Fibroblast of lung (primary cell): ENCODE measurements at regions not wholly inside any gene's neighbourhood (a gene's known extent, or its start where the extent isn't known, plus 50 kb on each side); places are given as distances from the start of the nearest gene placed in this dataset.

Source experiments
- DNase-seq, 2 donors: peaks; one replicate each; pipeline versions ENCODE4 v3.0.0 to v3.0.0-alpha.2; 2010; ENCODE audit warnings: low read depth in 2 of 2
- H2AFZ ChIP-seq: 2 replicates; pipeline ENCODE4 v1.5.1; 2012; ENCODE audit warnings: low read length, control low read depth, inconsistent platforms
- H3K27ac ChIP-seq: 2 replicates; pipeline ENCODE4 v1.5.1; 2011; ENCODE audit warnings: low read length, control low read depth; ENCODE audit not compliant: insufficient read depth
- H3K27me3 ChIP-seq: 2 replicates; pipeline ENCODE4 v1.5.1; 2011; ENCODE audit warnings: mild to moderate bottlenecking, low read length; ENCODE audit not compliant: control insufficient read depth, insufficient read depth
- H3K36me3 ChIP-seq: 2 replicates; pipeline ENCODE4 v1.5.1; 2011; ENCODE audit warnings: low read length; ENCODE audit not compliant: control insufficient read depth, insufficient read depth
- H3K4me1 ChIP-seq: 2 replicates; pipeline ENCODE4 v1.5.1; 2011; ENCODE audit warnings: low read length; ENCODE audit not compliant: control insufficient read depth, insufficient read depth; ENCODE audit errors: extremely low read depth
- H3K4me2 ChIP-seq: 2 replicates; pipeline ENCODE4 v1.5.1; 2011; ENCODE audit warnings: low read length, control low read depth; ENCODE audit not compliant: insufficient read depth; ENCODE audit errors: extremely low read depth
- H3K4me3 ChIP-seq, 4 experiments: fragments of 200-600 bp in 1 of 4; sonication (generic) in 1 of 4; replicated peaks in 1 of 4; 2 replicates each; pipeline ENCODE4 v1.5.1; 2011 to 2016; ENCODE audit warnings: low read length in 4 of 4, low read depth in 3 of 4, mild to moderate bottlenecking in 3 of 4, control low read depth in 2 of 4, inconsistent platforms in 1 of 4, mixed read lengths in 1 of 4; ENCODE audit not compliant: insufficient read depth in 1 of 4; ENCODE audit errors: control extremely low read depth in 1 of 4
- H3K79me2 ChIP-seq: 2 replicates; pipeline ENCODE4 v1.5.1; 2012; ENCODE audit warnings: mild to moderate bottlenecking, low read length, inconsistent platforms; ENCODE audit not compliant: control insufficient read depth, insufficient read depth
- H3K9ac ChIP-seq: 2 replicates; pipeline ENCODE4 v1.5.1; 2011; ENCODE audit warnings: mild to moderate bottlenecking, low read length, control low read depth; ENCODE audit not compliant: insufficient read depth
- H3K9me3 ChIP-seq: 2 replicates; pipeline ENCODE4 v1.5.1; 2012; ENCODE audit warnings: low read depth, low read length; ENCODE audit not compliant: control insufficient read depth, insufficient read depth
- H4K20me1 ChIP-seq: 2 replicates; pipeline ENCODE4 v1.5.1; 2011; ENCODE audit warnings: low read length; ENCODE audit not compliant: control insufficient read depth, insufficient read depth; ENCODE audit errors: extremely low read depth
- CTCF ChIP-seq, 2 donors: IDR thresholded peaks in 1 of 2; conservative IDR thresholded peaks in 1 of 2; 1 replicate in 1 of 2; 2 replicates in 1 of 2; pipeline ENCODE4 v1.5.1; 2011 to 2012; ENCODE audit warnings: low read length in 2 of 2, control low read depth in 1 of 2, inconsistent platforms in 1 of 2, low read depth in 1 of 2, mild to moderate bottlenecking in 1 of 2
- EZH2 ChIP-seq: IDR thresholded peaks from 2 replicates; pipeline ENCODE4 v1.5.1; 2012; ENCODE audit warnings: low read length, control low read depth, mild to moderate bottlenecking; ENCODE audit errors: missing control alignments

- no peaks in the 10 kb centered on the region for H3K9me3 ChIP-seq
- H3K36me3 ChIP-seq, result no peaks in the 10 kb centered on the region
- H3K9ac ChIP-seq, result no peak overlapping the region
- no peaks in the 10 kb centered on the region for H3K4me1 ChIP-seq
- no peak overlapping the region for H3K4me2 ChIP-seq
- no peak for DNase-seq
- H3K79me2 ChIP-seq, result no peaks in the 10 kb centered on the region
- no peak overlapping the region for H3K27ac ChIP-seq
- H2AFZ ChIP-seq, result no peak overlapping the region
- H3K27me3 ChIP-seq, result no peaks in the 10 kb centered on the region
- no peak overlapping the region for H3K4me3 ChIP-seq
- no peaks in the 10 kb centered on the region for H4K20me1 ChIP-seq
- TF ChIP-seq CTCF (conservative IDR thresholded peaks at IDR 0.05 in 1 of 2, IDR thresholded peaks at IDR 0.05 in 1 of 2; ENCODE audit: low read depth in 1 of 2, low read length in 2 of 2) (no peak), EZH2 (no peak)
Measured at GRCh38 chr16:60744198-60744597, 1292.0 kb downstream of the CDH8 start.

GRCh38 chr16:60741810-60742209 is 1294.4 kb downstream of the CDH8 start:
- no peak overlapping the region for H3K4me2 ChIP-seq
- H4K20me1 ChIP-seq, result no peaks in the 10 kb centered on the region
- no peaks in the 10 kb centered on the region for H3K79me2 ChIP-seq
- TF ChIP-seq CTCF (conservative IDR thresholded peaks at IDR 0.05 in 1 of 2, IDR thresholded peaks at IDR 0.05 in 1 of 2; ENCODE audit: low read depth in 1 of 2, low read length in 2 of 2) (no peak), EZH2 (no peak)
- H2AFZ ChIP-seq, result no peak overlapping the region
- no peaks in the 10 kb centered on the region for H3K36me3 ChIP-seq
- no peak for DNase-seq
- no peaks in the 10 kb centered on the region for H3K4me1 ChIP-seq
- no peak overlapping the region for H3K4me3 ChIP-seq
- no peak overlapping the region for H3K27ac ChIP-seq
- no peaks in the 10 kb centered on the region for H3K9me3 ChIP-seq
- H3K27me3 ChIP-seq, result no peaks in the 10 kb centered on the region
- H3K9ac ChIP-seq, result no peak overlapping the region

- no peaks in the 10 kb centered on the region for H3K27me3 ChIP-seq
Measured at GRCh38 chr16:60739737-60740683, 1296.2 kb downstream of the CDH8 start.

More at GRCh38 chr16:60739737-60740683, 1296.2 kb downstream of the CDH8 start:
- no peaks in the 10 kb centered on the region for H4K20me1 ChIP-seq
- no peak overlapping the region for H3K4me2 ChIP-seq
- no peaks in the 10 kb centered on the region for H3K9me3 ChIP-seq
- H3K27ac ChIP-seq, result no peak overlapping the region
- no peak for DNase-seq
- no peak overlapping the region for H3K4me3 ChIP-seq
- no peak overlapping the region for H3K9ac ChIP-seq
- no peaks in the 10 kb centered on the region for H3K4me1 ChIP-seq
- no peaks in the 10 kb centered on the region for H3K36me3 ChIP-seq
- H3K79me2 ChIP-seq, result no peaks in the 10 kb centered on the region
- TF ChIP-seq EZH2 (no peak), CTCF (conservative IDR thresholded peaks at IDR 0.05 in 1 of 2, IDR thresholded peaks at IDR 0.05 in 1 of 2; ENCODE audit: low read depth in 1 of 2, low read length in 2 of 2) (no peak)
- no peak overlapping the region for H2AFZ ChIP-seq
